WTC11 (cell line): ENCODE measurements at regions not wholly inside any gene's neighbourhood (a gene's known extent, or its start where the extent isn't known, plus 50 kb on each side); places are given as distances from the start of the nearest gene placed in this dataset.

Experiments
- TF ChIP-seq, protein P1 (sequence below): sonication (generic); formaldehyde crosslinking; IDR thresholded peaks from 2 replicates; pipeline ENCODE4 v1.8.1; 2023; ENCODE audit warnings: mild to moderate bottlenecking, missing genetic modification reagents, moderate library complexity
- TF ChIP-seq, protein P2 (sequence below): fragments of 200-600 bp; IDR thresholded peaks from 2 replicates; pipeline ENCODE4 v1.8.0; 2022; ENCODE audit warnings: antibody characterized with exemption
- TF ChIP-seq, protein P3 (sequence below): sonication (generic); formaldehyde crosslinking; IDR thresholded peaks from 2 replicates; pipeline ENCODE4 v1.8.0; 2022; ENCODE audit warnings: mild to moderate bottlenecking, missing genetic modification reagents

DNA sequence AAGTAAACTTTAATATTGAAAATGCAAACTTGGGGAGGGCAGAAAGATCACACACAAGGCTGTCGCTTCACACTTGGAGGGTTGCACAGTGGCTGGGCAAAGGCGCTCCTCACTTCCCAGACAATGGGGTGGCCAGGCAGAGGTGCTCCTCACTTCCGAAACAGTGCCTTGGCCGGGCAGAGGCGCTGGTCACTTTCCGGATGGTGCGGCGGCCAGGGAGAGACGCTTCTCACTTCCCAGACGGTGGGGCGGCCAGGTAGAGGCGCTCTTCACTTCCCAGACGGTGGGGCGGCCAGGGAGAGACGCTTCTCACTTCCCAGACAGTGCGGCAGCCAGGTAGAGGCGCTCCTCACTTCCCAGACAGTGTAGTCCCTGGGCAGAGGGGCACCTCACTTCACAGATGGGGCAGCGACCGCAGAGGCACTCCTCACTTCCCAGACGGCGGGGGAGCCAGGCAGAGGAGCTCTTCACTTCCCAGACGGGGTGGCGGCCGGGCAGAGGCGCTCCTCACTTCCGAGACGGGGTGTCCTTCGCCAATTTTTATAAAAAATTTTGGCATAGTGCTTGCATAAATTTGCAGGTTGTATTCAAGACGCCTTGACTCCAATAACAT, 140.8 kb upstream of the PZP start:
- TF ChIP-seq, protein P1, sequence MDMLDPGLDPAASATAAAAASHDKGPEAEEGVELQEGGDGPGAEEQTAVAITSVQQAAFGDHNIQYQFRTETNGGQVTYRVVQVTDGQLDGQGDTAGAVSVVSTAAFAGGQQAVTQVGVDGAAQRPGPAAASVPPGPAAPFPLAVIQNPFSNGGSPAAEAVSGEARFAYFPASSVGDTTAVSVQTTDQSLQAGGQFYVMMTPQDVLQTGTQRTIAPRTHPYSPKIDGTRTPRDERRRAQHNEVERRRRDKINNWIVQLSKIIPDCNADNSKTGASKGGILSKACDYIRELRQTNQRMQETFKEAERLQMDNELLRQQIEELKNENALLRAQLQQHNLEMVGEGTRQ (CRISPR knock-in tag): no peak
- TF ChIP-seq, protein P2, sequence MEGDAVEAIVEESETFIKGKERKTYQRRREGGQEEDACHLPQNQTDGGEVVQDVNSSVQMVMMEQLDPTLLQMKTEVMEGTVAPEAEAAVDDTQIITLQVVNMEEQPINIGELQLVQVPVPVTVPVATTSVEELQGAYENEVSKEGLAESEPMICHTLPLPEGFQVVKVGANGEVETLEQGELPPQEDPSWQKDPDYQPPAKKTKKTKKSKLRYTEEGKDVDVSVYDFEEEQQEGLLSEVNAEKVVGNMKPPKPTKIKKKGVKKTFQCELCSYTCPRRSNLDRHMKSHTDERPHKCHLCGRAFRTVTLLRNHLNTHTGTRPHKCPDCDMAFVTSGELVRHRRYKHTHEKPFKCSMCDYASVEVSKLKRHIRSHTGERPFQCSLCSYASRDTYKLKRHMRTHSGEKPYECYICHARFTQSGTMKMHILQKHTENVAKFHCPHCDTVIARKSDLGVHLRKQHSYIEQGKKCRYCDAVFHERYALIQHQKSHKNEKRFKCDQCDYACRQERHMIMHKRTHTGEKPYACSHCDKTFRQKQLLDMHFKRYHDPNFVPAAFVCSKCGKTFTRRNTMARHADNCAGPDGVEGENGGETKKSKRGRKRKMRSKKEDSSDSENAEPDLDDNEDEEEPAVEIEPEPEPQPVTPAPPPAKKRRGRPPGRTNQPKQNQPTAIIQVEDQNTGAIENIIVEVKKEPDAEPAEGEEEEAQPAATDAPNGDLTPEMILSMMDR: no peak
- TF ChIP-seq, protein P3, sequence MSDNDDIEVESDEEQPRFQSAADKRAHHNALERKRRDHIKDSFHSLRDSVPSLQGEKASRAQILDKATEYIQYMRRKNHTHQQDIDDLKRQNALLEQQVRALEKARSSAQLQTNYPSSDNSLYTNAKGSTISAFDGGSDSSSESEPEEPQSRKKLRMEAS (CRISPR knock-in tag): no peak
